ENCODE measurements at regions not wholly inside any gene's neighbourhood (a gene's known extent, or its start where the extent isn't known, plus 50 kb on each side); places are given as distances from the start of the nearest gene placed in this dataset.

DNA sequence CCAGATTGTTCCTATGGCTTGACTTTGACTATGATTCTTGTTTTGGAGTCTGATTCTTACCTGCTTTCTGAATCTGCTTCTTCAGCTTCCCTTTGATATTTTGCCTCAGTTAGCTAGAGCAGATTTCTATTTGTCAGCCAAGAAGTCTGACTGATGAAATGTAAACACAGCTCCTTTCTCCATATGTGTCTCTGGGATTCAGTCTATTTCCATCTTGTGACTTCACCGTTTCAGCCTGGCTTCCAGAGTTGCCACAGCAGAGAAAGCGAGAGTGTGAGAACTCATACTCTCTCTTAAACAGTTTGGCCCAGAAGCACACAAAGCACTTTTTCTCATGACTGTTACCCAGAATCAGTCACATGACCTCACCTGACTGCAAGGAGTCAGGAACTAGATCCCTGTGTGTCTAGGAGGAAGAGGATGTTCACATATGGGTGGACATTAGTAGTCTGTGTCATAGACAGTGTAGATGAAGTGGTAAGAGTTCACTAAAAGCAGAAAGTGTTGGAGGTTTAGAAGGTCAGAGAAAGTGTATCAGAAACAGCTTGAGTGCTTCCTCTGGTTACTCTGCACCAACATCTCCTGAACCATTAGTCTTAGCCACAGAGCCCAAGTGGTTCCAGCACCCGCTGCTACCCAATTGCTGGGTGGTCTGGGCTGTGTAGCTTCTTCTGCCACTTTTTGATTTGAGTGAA, 103.4 kb upstream of the CDK6 start:
- Mint-ChIP-seq H3K4me3 (no peak overlapping the region), H3K9me3 (peaks cover 46% of the 10 kb centered on the region), H3K36me3 (ENCODE audit: insufficient read depth) (no peaks in the 10 kb centered on the region), H3K27me3 (ENCODE audit: low read depth) (peaks cover 2% of the 10 kb centered on the region), H3K4me1 (ENCODE audit: low read depth) (peaks cover 5% of the 10 kb centered on the region)
- DNase-seq, result no peak
- ATAC-seq, result no peak

DNA sequence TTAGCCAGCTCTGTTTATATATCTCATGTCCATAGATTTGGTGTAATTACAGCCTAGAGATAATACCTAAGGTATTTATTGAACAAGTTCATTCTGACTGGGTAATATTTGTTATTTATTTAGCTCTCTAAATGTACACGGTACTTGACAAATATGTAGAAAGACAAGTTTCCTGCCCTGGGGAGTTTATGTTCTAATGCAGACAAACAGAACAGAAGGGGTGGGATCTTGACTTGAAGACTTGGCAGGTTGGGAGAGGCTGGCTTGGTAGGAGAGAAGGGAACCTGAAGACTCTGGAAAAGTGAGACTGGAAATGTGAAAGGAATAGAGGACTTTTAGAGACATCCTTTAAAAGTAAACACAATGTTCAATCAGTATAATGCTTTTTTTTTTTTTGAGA, 97.7 kb upstream of the CDK6 start:
- H3K4me1 Mint-ChIP-seq (ENCODE audit: low read depth), result no peaks in the 10 kb centered on the region
- DNase-seq (no peak), ATAC-seq (no peak)
- H3K27me3 Mint-ChIP-seq (ENCODE audit: low read depth), result peaks cover 4% of the 10 kb centered on the region
- no peak overlapping the region for H3K4me3 Mint-ChIP-seq
- H3K36me3 Mint-ChIP-seq (ENCODE audit: insufficient read depth), result no peaks in the 10 kb centered on the region
- H3K9me3 Mint-ChIP-seq, result peaks cover 27% of the 10 kb centered on the region

DNA sequence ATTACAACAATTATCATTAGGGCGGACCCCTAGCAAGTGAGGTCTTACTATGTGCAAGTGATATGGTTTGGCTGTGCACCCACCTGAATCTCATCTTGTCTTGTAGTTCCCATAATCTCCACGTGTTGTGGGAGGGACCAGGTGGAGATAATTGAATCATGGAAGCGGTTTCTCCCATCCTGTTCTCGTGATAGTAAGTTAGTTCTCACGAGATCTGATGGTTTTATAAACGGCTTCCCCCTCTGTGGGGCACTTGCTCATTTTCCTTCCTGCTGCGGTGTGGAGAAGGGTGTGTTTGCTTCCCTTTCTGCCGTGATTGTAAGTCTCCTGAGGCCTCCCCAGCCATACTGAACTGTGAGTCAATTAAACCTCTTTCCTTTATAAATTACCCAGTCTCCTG, 96.1 kb upstream of the CDK6 start:
- Mint-ChIP-seq H3K4me3 (no peak overlapping the region), H3K9me3 (peaks cover 15% of the 10 kb centered on the region), H3K27me3 (ENCODE audit: low read depth) (peaks cover 6% of the 10 kb centered on the region), H3K4me1 (ENCODE audit: low read depth) (no peaks in the 10 kb centered on the region), H3K36me3 (ENCODE audit: insufficient read depth) (no peaks in the 10 kb centered on the region)
- no peak for DNase-seq
- no peak for ATAC-seq

DNA sequence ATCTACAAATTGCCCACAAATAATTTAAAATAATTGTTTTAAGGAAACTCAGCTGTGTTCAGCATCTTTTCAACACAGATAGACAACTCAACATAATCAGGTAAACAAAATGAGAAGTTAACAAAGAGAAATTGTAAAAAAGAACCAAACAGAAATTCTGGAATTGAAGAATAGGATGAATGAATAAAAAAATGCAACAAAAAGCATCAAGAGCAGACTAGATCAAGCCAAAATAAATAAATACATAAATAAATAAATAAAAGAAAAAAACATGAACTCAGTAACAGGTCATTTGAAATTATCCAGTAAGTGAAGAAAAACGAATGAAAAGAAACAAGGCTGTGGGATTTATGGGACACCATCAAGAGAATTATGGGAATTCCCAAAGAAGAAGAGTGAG, 94.0 kb upstream of the CDK6 start:
- DNase-seq, result no peak
- ATAC-seq, result no peak
- H3K9me3 Mint-ChIP-seq, result peaks cover 15% of the 10 kb centered on the region
- H3K27me3 Mint-ChIP-seq (ENCODE audit: low read depth), result peaks cover 11% of the 10 kb centered on the region
- H3K4me1 Mint-ChIP-seq (ENCODE audit: low read depth), result no peaks in the 10 kb centered on the region
- H3K36me3 Mint-ChIP-seq (ENCODE audit: insufficient read depth), result no peaks in the 10 kb centered on the region
- H3K4me3 Mint-ChIP-seq, result no peak overlapping the region

DNA sequence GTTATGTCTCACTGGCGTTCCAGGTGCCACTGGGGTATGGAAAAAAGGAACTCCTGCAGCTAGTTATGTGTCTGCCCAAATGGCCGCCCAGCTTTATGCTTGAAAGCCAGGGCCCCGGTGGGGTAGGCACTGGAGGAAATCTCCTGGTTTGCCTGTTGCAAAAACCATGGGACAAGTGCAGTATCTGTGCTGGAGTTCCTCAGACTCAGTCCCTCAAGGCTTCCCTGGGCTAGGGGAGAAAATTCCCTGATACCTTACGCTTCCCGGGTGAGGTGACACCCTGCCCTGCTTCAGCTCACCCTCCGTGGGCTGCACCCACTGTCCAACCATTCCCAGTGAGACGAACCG, 90.3 kb upstream of the CDK6 start:
- Mint-ChIP-seq H3K9me3 (peaks cover 11% of the 10 kb centered on the region), H3K27me3 (ENCODE audit: low read depth) (peaks cover 10% of the 10 kb centered on the region), H3K4me3 (no peak overlapping the region), H3K4me1 (ENCODE audit: low read depth) (no peaks in the 10 kb centered on the region), H3K36me3 (ENCODE audit: insufficient read depth) (no peaks in the 10 kb centered on the region)
- DNase-seq (no peak), ATAC-seq (no peak)

DNA sequence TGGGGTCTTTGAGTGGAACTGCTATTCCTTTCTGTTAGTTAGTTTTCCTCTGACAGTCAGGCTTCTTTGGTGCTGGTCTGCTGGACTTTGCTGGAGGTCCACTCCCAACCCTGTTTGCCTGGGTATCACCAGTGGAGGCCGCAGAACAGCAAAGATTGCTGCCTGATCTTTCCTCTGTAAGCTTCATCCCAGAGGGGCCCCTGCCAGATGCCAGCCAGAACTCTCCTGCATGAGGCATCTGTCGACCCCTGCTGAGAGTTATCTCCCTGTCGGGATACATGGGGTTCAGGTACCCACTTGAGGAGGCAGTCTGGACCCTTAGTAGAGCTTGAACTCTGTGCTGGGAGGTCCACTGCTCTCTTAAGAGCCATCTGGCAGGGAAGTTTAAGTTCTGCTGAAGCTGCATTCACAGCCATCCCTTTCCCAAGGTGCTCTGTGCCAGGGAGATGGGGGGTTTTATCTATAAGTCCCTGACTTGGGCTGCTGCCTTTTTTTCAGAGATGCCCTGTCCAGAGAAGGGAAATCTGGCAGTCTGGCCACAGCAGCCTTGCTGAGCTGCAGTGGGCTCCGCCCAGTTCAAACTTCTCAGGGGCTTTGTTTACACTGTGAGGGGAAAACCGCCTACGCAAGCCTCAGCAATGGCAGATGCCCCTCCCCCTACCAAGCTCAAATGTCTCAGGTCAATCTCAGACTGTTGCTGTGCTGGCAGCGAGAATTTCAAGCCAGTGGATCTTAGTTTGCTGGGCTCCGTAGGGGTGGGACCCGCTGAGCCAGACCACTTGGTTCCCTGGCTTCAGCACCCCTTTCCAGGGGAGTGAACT, 89.7 kb upstream of the CDK6 start:
- DNase-seq (no peak), ATAC-seq (no peak)
- Mint-ChIP-seq H3K36me3 (ENCODE audit: insufficient read depth) (no peaks in the 10 kb centered on the region), H3K4me1 (ENCODE audit: low read depth) (no peaks in the 10 kb centered on the region), H3K9me3 (peaks cover 11% of the 10 kb centered on the region), H3K27me3 (ENCODE audit: low read depth) (peaks cover 10% of the 10 kb centered on the region), H3K4me3 (no peak overlapping the region)

DNA sequence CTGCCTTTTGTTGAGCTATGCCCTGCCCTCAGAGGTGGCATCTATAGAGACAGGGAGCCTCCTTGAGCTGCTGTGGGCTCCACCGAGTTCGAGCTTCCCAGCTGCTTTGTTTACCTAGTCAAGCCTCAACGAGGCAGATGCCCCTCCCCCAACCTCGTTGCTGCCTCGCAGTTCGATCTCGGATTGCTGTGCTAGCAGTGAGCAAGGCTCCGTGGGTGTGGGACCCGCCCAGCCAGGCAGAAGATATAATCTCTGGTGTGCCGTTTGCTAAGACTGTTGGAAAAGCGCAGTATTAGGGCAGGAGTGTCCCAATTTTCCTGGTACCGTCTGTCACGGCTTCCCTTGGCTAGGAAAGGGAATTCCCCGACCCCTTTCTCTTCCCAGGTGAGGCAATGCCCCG, 88.4 kb upstream of the CDK6 start:
- no peaks in the 10 kb centered on the region for H3K4me1 Mint-ChIP-seq (ENCODE audit: low read depth)
- peaks cover 10% of the 10 kb centered on the region for H3K27me3 Mint-ChIP-seq (ENCODE audit: low read depth)
- H3K36me3 Mint-ChIP-seq (ENCODE audit: insufficient read depth), result no peaks in the 10 kb centered on the region
- H3K4me3 Mint-ChIP-seq, result no peak overlapping the region
- no peaks in the 10 kb centered on the region for H3K9me3 Mint-ChIP-seq
- ATAC-seq (no peak), DNase-seq (no peak)

DNA sequence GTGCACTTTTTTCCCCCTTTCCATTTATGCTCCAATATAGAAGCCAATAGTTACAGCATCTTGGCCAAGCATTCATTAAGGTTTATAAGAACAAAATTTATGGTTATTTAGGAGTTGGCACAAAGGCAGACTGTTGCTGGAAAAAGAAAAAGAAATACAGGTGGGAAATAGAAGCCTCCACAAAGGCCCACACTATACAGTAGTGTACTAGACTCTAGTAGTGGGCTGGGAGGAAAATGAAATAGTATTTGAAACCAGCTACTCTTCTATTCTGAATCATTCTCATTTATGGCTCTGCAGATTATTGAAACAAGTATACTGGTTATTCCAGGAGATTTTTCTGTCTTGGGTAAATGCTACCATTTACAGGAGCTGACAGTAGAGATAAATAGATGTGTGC, 80.9 kb upstream of the CDK6 start:
- no peaks in the 10 kb centered on the region for H3K4me1 Mint-ChIP-seq (ENCODE audit: low read depth)
- DNase-seq (no peak), ATAC-seq (no peak)
- no peak overlapping the region for H3K4me3 Mint-ChIP-seq
- no peaks in the 10 kb centered on the region for H3K9me3 Mint-ChIP-seq
- no peaks in the 10 kb centered on the region for H3K27me3 Mint-ChIP-seq (ENCODE audit: low read depth)
- H3K36me3 Mint-ChIP-seq (ENCODE audit: insufficient read depth), result no peaks in the 10 kb centered on the region

DNA sequence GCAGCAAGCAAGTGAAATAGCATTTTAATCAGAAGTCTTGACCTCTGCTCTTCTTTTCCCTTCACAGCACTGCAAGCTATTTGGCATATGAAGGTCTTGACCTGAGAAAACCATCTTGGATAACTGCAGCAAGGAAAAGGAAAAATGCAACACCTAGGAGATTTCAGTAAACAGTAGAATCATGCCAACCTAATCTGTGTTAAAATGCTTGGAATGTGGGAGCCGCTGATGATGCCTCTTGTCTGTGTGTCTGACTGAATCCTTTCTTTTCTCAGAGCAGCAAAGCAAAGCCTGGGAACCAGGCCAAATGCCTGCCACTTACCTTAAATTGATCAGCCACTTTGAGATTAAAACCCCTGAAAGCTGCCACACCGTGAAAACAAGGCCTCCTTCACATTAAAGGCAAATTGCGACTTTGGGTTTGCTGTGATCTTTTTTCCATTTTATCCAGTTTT, 80.4 kb upstream of the CDK6 start:
- Mint-ChIP-seq H3K9me3 (no peaks in the 10 kb centered on the region), H3K4me3 (no peak overlapping the region), H3K27me3 (ENCODE audit: low read depth) (no peaks in the 10 kb centered on the region), H3K36me3 (ENCODE audit: insufficient read depth) (no peaks in the 10 kb centered on the region), H3K4me1 (ENCODE audit: low read depth) (no peaks in the 10 kb centered on the region)
- DNase-seq, result no peak
- no peak for ATAC-seq

DNA sequence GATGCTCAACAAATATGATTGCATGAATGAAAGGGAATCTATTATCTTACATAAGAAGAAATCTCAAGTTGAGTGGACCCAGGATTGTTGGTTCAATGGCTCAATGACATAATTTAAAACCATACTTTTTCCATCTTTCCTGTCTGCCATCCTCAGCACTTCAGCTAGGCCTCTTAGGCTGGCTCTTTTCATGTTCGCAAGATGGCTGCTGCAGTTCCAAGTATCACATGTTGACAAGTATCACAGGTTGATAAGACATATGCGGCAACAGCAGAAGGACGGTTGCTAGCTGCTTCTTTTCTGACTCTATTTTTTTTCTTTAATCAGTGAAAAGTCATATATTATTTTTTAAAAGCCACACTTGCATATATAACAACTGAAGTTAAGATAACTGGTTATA, 79.0 kb upstream of the CDK6 start:
- H3K9me3 Mint-ChIP-seq, result no peaks in the 10 kb centered on the region
- ATAC-seq (no peak), DNase-seq (no peak)
- H3K27me3 Mint-ChIP-seq (ENCODE audit: low read depth), result no peaks in the 10 kb centered on the region
- H3K36me3 Mint-ChIP-seq (ENCODE audit: insufficient read depth), result no peaks in the 10 kb centered on the region
- no peaks in the 10 kb centered on the region for H3K4me1 Mint-ChIP-seq (ENCODE audit: low read depth)
- no peak overlapping the region for H3K4me3 Mint-ChIP-seq

DNA sequence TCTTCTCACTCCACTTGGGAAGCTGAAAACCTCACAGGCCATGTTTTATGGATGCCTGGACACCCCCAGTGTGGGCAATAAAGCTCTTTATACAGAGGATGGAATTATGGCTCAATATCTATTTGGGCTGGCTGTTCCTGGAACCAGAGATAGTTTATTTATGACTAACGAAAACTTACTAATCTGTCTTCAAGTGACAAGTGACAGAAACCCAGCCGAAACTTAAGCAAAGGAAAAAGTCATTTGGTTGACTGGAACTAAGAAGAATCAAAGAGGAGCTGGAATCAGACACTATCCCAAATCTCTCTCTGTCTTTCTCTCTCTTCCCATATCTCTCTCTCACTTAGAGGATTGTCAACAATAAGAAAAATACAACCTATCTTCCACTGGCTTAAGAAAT, 78.3 kb upstream of the CDK6 start:
- H3K27me3 Mint-ChIP-seq (ENCODE audit: low read depth), result no peaks in the 10 kb centered on the region
- no peaks in the 10 kb centered on the region for H3K4me1 Mint-ChIP-seq (ENCODE audit: low read depth)
- no peak overlapping the region for H3K4me3 Mint-ChIP-seq
- no peak for ATAC-seq
- no peak for DNase-seq
- no peaks in the 10 kb centered on the region for H3K36me3 Mint-ChIP-seq (ENCODE audit: insufficient read depth)
- no peaks in the 10 kb centered on the region for H3K9me3 Mint-ChIP-seq

DNA sequence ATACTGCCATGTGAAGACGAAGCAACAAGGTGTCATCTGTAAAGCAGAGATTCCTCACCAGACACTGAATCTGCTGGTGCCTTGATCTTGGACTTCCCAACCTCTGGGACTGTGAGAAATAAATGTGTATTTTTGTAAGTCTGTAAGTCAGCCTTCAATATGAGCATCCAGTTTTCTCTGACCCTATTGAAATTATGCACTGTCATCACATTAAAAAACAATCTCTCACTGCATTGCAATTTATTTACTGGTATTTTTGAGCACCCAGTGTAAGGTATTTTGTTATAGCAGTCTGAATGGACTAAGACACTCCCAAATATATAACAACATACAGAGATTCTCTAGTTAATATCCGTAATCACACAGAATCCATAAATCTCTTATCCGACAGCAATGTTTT, 77.5 kb upstream of the CDK6 start:
- no peak for DNase-seq
- H3K27me3 Mint-ChIP-seq (ENCODE audit: low read depth), result no peaks in the 10 kb centered on the region
- H3K4me3 Mint-ChIP-seq, result no peak overlapping the region
- no peaks in the 10 kb centered on the region for H3K4me1 Mint-ChIP-seq (ENCODE audit: low read depth)
- no peak for ATAC-seq
- H3K9me3 Mint-ChIP-seq, result no peaks in the 10 kb centered on the region
- H3K36me3 Mint-ChIP-seq (ENCODE audit: insufficient read depth), result no peaks in the 10 kb centered on the region

DNA sequence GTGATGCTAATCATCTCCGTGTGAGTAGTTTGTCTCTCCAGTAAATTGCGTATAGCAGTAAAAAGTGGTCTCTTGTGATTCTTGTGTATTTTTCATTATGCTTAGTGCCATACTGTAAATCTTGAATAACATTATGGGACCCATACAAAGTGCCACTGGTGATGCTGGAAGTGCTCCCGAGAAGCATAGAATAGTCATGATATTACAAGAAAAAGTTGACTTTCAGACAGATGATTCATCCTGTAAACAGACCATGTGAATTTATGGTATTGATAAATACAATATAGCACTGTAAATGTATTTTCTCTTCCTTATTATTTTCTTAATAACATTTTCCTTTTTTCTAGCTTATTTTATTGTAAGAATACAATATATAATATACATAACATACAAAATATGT, 74.6 kb upstream of the CDK6 start:
- no peak for DNase-seq
- H3K4me1 Mint-ChIP-seq (ENCODE audit: low read depth), result peaks cover 3% of the 10 kb centered on the region
- H3K36me3 Mint-ChIP-seq (ENCODE audit: insufficient read depth), result no peaks in the 10 kb centered on the region
- no peak overlapping the region for H3K4me3 Mint-ChIP-seq
- no peaks in the 10 kb centered on the region for H3K9me3 Mint-ChIP-seq
- ATAC-seq, result no peak
- H3K27me3 Mint-ChIP-seq (ENCODE audit: low read depth), result no peaks in the 10 kb centered on the region

DNA sequence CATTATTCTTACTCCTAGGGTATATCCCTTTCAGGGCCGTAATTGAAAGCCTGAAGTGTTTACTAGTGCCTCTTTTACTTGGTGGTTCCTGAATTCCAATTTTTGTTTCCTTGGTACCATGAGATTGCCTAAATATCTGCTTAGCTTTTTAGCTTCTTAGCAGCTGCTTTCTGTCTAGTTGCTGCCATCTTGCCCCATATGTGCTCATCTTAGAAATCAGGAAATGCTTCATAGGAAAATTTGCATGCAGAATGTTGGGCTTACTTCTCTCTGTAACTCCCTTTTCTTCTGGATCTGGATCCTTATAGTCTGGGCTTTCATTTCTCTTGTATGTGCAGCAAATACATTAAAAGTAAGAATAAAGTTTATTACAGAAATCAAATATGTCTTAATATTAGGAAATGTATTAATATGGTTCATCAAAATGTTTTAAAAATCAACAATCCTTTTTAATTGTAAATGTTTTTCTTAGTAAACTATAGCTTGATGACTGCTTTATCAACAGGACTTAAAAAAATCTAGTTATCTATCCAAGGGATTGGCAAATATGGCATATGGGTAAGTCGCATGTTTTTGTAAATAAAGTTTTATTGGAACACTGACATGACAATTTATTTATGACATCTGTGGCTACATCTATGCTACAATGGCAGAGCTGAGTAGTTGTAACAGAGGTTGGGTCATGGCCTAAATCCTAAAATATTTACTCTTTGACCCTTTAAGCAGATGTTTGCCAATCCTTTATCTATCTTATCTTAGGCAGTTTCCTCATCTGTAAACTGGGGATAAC, 73.5 kb upstream of the CDK6 start:
- no peaks in the 10 kb centered on the region for H3K27me3 Mint-ChIP-seq (ENCODE audit: low read depth)
- DNase-seq (no peak), ATAC-seq (no peak)
- no peak overlapping the region for H3K4me3 Mint-ChIP-seq
- no peaks in the 10 kb centered on the region for H3K36me3 Mint-ChIP-seq (ENCODE audit: insufficient read depth)
- H3K9me3 Mint-ChIP-seq, result no peaks in the 10 kb centered on the region
- H3K4me1 Mint-ChIP-seq (ENCODE audit: low read depth), result peaks cover 8% of the 10 kb centered on the region
